ENCODE measurements at regions not wholly inside any gene's neighbourhood (a gene's known extent, or its start where the extent isn't known, plus 50 kb on each side); places are given as distances from the start of the nearest gene placed in this dataset.

DNA sequence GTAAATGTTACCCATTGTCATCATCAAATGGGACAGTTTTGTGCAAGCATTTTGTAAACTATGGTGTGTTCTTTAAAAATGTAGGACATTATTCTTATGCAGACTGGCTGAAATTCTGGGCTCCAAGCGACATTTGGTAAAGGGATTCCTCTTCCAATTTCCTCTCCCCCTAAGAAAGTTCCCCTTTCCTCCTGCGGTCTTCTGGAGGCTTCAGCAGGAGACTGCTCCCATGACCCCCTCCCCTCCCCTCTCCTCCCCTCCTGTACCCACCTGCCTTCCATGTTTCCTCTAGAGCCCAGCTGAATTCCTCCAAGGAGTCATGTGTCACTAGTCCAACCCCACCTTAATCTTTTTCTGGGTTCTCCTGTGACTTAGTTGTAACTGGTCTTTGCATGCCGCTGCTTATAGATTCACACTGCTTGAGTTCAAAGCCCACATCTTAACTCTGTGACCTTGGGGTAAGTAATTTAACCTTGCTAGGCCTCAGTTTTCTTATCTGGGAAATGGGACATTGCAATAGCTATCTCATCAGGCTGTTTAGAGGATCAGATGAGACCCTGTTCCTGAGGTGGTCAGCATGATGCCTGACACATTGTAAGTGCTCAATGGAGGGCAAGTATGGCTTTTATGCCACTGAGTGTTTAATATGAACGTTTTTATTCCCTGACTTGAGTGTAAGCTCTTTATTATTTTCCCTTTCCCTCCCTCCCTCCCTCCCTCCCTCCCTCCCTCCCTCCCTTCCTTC lies 69.9 kb upstream of the WDR26 start:
- TF ChIP-seq, protein P1, sequence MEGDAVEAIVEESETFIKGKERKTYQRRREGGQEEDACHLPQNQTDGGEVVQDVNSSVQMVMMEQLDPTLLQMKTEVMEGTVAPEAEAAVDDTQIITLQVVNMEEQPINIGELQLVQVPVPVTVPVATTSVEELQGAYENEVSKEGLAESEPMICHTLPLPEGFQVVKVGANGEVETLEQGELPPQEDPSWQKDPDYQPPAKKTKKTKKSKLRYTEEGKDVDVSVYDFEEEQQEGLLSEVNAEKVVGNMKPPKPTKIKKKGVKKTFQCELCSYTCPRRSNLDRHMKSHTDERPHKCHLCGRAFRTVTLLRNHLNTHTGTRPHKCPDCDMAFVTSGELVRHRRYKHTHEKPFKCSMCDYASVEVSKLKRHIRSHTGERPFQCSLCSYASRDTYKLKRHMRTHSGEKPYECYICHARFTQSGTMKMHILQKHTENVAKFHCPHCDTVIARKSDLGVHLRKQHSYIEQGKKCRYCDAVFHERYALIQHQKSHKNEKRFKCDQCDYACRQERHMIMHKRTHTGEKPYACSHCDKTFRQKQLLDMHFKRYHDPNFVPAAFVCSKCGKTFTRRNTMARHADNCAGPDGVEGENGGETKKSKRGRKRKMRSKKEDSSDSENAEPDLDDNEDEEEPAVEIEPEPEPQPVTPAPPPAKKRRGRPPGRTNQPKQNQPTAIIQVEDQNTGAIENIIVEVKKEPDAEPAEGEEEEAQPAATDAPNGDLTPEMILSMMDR (IDR thresholded peaks at IDR 0.05; ENCODE audit: low read depth, low read length) = no peak
- in situ Hi-C loops (cut with HindIII; ENCODE audit: low sequenced_read_pairs) = loop anchor here (25.0 kb wide), 2 partner anchors 108 to 358 kb away; partner anchors contain the start of gene CNIH3
- DNase-seq (ENCODE audit: low read depth, low spot score) = no peak
- no peak overlapping the region for H3K4me3 ChIP-seq (ENCODE audit: low read depth, low read length)

DNA sequence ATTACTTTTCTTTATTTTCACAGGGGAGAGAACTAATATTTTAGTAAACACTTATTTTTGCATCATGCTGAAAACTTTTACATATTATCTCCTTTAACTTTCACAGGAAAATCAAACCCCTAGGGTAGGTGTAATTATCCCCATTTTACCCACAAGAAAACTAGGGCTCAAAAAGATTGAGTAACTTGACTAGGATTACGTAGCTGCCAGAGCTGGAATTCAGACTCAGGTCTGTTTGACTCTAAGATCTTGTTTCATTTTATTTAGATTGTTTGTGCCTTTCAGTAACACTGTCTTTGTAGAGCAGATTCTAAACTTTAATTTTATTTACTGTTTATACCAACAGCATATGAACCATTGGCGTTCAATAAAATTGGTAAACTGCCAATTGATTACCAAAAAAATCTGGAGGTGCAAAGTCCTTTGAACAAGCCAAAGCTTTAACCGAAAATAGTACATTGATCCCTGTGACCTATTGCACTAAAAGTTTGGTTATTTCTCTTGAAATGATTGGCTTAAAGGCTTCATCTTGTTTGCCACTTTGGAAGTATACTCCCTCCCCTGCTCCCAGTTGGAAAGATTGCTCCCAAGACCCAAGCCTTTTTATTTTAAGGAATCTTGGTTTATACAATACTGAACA lies 71.0 kb upstream of the WDR26 start:
- H3K4me3 ChIP-seq (ENCODE audit: low read depth, low read length) = no peak overlapping the region
- in situ Hi-C loops (cut with HindIII; ENCODE audit: low sequenced_read_pairs) = loop anchor here (25.0 kb wide), 2 partner anchors 107 to 357 kb away; partner anchors contain the start of gene CNIH3
- no peak for DNase-seq (ENCODE audit: low read depth, low spot score)
- TF ChIP-seq, protein P1 (IDR thresholded peaks at IDR 0.05; ENCODE audit: low read depth, low read length) = no peak

DNA sequence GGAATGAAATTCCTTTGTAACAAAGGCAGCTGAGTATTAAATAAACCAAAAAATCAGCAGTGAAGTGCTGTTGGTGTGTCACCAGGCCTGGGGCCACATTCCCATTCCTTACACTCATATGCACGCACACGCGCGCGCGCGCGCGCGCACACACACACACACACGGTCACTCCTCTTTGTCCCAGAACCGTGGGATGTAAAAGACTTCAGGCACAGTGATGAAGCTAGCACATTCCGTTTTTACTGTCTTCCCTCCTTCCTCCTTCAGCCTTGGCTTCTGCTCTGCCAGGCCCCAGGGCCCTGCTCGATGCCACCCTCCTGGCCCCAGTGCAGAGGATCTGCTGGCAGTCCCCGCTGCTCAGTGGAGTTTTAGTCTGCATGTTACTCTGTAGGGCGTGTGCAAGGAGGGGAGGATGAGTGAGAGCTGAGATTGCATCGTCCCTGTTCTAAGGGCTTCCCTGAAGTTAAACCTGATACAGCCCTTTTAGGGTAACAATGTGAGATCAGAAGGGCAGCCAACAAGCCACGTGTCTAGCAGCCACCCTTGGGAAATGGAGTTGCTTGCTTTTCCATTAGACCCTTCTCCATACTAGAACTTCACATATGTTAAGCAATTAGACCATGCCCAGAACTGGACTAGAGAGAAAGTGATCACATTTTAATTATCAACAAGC lies 71.7 kb upstream of the WDR26 start:
- TF ChIP-seq, protein P1 (IDR thresholded peaks at IDR 0.05; ENCODE audit: low read depth, low read length) = no peak
- no peak for DNase-seq (ENCODE audit: low read depth, low spot score)

DNA sequence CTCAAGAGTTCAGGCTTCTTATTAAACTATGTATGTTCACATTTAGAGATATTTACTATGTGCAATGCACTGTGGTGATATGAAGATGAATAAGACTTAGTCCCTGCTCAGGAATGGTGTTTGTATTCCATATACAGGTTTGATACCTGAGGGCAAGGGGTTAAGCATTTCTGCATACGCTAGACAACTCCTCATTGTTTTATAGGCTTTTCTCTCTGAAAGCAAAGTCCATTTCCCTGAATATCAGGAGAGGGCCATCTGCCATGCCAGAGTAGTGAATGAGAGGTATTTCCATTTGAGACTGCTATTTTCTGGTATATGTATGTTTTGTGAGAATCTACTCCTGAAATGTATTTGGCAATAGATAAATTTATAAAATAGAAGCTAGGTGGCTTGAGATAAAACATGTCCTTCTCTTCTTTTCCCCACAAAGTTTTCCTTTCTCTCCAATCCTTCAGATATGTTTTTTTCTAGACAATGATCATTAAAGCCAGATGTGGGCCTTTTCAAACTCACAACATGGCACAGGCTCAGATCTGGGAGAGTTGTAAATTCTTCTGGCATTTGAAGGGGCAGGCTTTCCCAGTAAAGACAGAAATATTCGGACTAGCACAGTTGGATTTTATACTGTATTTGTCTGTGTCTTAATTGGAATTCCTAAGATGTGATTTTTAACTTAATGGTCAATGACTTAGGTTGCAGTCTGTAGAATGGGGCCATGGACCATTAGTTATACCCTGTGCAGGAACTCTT lies 73.3 kb upstream of the WDR26 start:
- no peak overlapping the region for H3K4me3 ChIP-seq (ENCODE audit: low read depth, low read length)
- in situ Hi-C loops (cut with HindIII; ENCODE audit: low sequenced_read_pairs) = loop anchor here (25.0 kb wide), 2 partner anchors 104 to 354 kb away; partner anchors contain the start of gene CNIH3
- no peak for DNase-seq (ENCODE audit: low read depth, low spot score)
- TF ChIP-seq, protein P1 (IDR thresholded peaks at IDR 0.05; ENCODE audit: low read depth, low read length) = no peak

More for the DNA sequence above, 71.7 kb upstream of the WDR26 start:
- no peak overlapping the region for H3K4me3 ChIP-seq (ENCODE audit: low read depth, low read length)
- in situ Hi-C loops (cut with HindIII; ENCODE audit: low sequenced_read_pairs) = loop anchor here (25.0 kb wide), 2 partner anchors 106 to 356 kb away; partner anchors contain the start of gene CNIH3

DNA sequence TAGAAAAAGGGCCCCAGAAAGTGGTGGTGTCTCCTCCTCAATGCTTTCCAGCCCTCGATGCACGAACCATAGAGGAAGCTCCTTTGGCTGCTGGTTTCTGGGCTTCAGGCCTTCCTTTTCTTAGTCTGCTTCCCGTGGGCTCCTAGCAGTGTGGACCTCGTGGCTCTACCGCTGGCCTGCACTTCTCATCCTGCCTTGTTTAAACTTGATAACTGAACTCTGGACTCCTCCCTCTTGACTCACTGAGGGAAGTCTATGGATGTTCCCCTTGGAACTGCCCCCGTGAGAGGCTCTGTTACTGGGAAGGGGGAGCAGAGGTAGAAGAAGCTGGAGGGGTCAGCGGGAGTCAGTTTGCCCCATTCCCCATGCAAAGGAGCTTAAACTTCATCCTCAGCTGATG lies 75.3 kb upstream of the WDR26 start:
- no peak for DNase-seq (ENCODE audit: low read depth, low spot score)
- in situ Hi-C loops (cut with HindIII; ENCODE audit: low sequenced_read_pairs) = loop anchor here (25.0 kb wide), 2 partner anchors 102 to 352 kb away; partner anchors contain the start of gene CNIH3
- no peak overlapping the region for H3K4me3 ChIP-seq (ENCODE audit: low read depth, low read length)
- TF ChIP-seq, protein P1 (IDR thresholded peaks at IDR 0.05; ENCODE audit: low read depth, low read length) = no peak

All from astrocyte of the spinal cord (primary cell).